ENCODE measurements at regions not wholly inside any gene's neighbourhood (a gene's known extent, or its start where the extent isn't known, plus 50 kb on each side); places are given as distances from the start of the nearest gene placed in this dataset.

DNA sequence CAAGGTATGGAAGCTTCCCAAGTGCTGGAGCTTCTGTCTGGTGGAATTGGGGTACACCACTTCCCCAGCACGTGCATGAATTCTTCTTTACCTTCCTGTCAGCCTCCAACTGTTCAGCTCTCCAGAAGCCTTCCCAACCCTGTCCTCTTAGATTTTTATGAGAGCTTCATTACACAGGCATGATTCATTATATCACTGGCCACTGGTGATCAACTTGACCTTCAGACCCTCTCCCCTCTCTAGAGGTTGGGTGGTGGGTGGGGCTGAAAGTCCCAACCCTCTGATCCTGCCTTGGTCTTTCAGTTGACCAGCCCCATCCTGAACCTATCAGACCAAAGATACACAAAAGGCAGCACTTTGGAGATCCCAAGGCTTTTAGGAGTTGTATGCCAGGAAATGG, 795.7 kb upstream of the SOX9 start:
- Histone ChIP-seq H3K27me3 (ENCODE audit: control insufficient read depth, insufficient read depth, low read length) (no peaks in the 10 kb centered on the region), H3K27ac (ENCODE audit: low read length) (no peak overlapping the region), H3K9ac (ENCODE audit: low read length) (no peak overlapping the region), H3K4me1 (ENCODE audit: control insufficient read depth, low read depth, low read length) (no peaks in the 10 kb centered on the region), H3K9me3 (ENCODE audit: control insufficient read depth, low read depth, low read length) (no peaks in the 10 kb centered on the region), H3K36me3 (ENCODE audit: control insufficient read depth, low read depth, low read length) (no peaks in the 10 kb centered on the region), H3K4me3 (ENCODE audit: low read length) (no peak overlapping the region)

- Histone ChIP-seq H3K4me3 (ENCODE audit: low read length) (no peak overlapping the region), H3K27me3 (ENCODE audit: control insufficient read depth, insufficient read depth, low read length) (no peaks in the 10 kb centered on the region), H3K9me3 (ENCODE audit: control insufficient read depth, low read depth, low read length) (no peaks in the 10 kb centered on the region), H3K9ac (ENCODE audit: low read length) (no peak overlapping the region), H3K27ac (ENCODE audit: low read length) (no peak overlapping the region), H3K4me1 (ENCODE audit: control insufficient read depth, low read depth, low read length) (no peaks in the 10 kb centered on the region), H3K36me3 (ENCODE audit: control insufficient read depth, low read depth, low read length) (no peaks in the 10 kb centered on the region)
Measured at GRCh38 chr17:71325886-71326285, 794.9 kb upstream of the SOX9 start.

DNA sequence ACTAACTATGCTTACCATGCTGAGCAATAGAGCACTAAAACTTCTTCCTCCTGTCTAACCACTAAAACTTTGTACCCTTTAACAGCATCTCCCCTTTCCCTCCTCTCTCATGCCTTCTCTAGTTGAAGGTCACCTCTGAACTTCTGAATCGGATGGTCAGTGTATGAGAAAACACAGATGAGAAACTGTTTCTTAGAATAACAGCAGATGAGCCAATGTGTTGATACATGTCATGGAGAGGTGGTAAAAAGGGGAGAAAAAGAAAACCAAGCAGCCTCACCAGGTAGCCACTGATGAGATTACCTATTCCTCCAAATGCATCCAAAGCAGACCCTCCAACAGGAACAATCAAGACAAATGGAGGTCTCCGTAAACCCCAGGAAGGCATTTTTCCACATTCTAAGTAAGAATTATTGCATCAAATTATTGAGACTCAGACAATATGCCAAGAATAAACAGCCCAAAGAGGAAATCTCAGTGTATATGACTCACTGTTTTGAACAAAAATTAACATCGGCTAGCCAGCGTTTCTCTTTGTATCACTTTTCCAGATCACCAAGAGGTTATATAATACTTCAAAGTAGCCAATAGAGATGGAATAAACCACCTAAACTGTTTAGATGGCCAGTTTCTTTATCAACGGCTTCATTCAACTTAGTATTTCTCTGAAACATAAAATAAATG, 793.3 kb upstream of the SOX9 start:
- no peak overlapping the region for H3K4me3 ChIP-seq (ENCODE audit: low read length)
- H3K27ac ChIP-seq (ENCODE audit: low read length) = no peak overlapping the region
- no peaks in the 10 kb centered on the region for H3K27me3 ChIP-seq (ENCODE audit: control insufficient read depth, insufficient read depth, low read length)
- H3K36me3 ChIP-seq (ENCODE audit: control insufficient read depth, low read depth, low read length) = no peaks in the 10 kb centered on the region
- H3K9me3 ChIP-seq (ENCODE audit: control insufficient read depth, low read depth, low read length) = no peaks in the 10 kb centered on the region
- H3K4me1 ChIP-seq (ENCODE audit: control insufficient read depth, low read depth, low read length) = no peaks in the 10 kb centered on the region
- H3K9ac ChIP-seq (ENCODE audit: low read length) = no peak overlapping the region

- Histone ChIP-seq H3K27ac (ENCODE audit: low read length) (no peak overlapping the region), H3K4me3 (ENCODE audit: low read length) (no peak overlapping the region), H3K9ac (ENCODE audit: low read length) (no peak overlapping the region), H3K36me3 (ENCODE audit: control insufficient read depth, low read depth, low read length) (no peaks in the 10 kb centered on the region), H3K9me3 (ENCODE audit: control insufficient read depth, low read depth, low read length) (no peaks in the 10 kb centered on the region), H3K4me1 (ENCODE audit: control insufficient read depth, low read depth, low read length) (peaks cover 6% of the 10 kb centered on the region), H3K27me3 (ENCODE audit: control insufficient read depth, insufficient read depth, low read length) (no peaks in the 10 kb centered on the region)
Measured at GRCh38 chr17:71329310-71330098, 791.3 kb upstream of the SOX9 start.

GRCh38 chr17:71330099-71330375, 790.8 kb upstream of the SOX9 start:
- no peak overlapping the region for H3K4me3 ChIP-seq (ENCODE audit: low read length)

DNA sequence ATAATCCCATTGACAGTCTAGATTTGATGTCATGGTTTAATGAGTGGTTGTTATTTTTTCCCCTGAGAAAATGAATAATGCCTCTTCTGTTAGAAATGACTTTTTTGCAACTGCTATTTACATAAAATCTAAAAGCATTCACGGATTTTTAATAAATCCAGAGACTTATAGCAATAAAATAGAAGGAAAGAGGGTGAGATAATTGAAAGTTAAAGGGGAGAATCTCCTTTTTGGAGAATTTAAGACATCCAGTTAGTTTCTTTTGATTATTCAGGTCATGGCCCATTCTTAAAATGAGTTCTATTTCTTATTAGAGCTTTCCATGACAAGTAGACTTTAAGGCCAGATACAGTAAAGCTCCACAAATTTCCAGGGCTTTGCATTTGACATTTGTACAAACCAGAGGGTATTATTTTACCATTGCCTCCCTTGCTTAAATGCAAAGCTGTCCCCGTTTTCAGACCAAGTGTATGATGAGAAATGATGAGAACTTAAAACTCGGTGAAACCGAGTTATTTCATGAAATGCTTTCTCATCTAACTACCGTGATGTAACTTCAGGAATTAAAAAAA, 789.0 kb upstream of the SOX9 start:
- Histone ChIP-seq H3K36me3 (ENCODE audit: control insufficient read depth, low read depth, low read length) (no peaks in the 10 kb centered on the region), H3K9ac (ENCODE audit: low read length) (no peak overlapping the region), H3K27me3 (ENCODE audit: control insufficient read depth, insufficient read depth, low read length) (no peaks in the 10 kb centered on the region), H3K4me1 (ENCODE audit: control insufficient read depth, low read depth, low read length) (peaks cover 10% of the 10 kb centered on the region), H3K9me3 (ENCODE audit: control insufficient read depth, low read depth, low read length) (no peaks in the 10 kb centered on the region), H3K27ac (ENCODE audit: low read length) (no peak overlapping the region), H3K4me3 (ENCODE audit: low read length) (no peak overlapping the region)

More at GRCh38 chr17:71330099-71330375, 790.8 kb upstream of the SOX9 start:
- no peaks in the 10 kb centered on the region for H3K9me3 ChIP-seq (ENCODE audit: control insufficient read depth, low read depth, low read length)
- H3K27ac ChIP-seq (ENCODE audit: low read length) = no peak overlapping the region
- H3K36me3 ChIP-seq (ENCODE audit: control insufficient read depth, low read depth, low read length) = no peaks in the 10 kb centered on the region
- H3K27me3 ChIP-seq (ENCODE audit: control insufficient read depth, insufficient read depth, low read length) = no peaks in the 10 kb centered on the region
- H3K9ac ChIP-seq (ENCODE audit: low read length) = no peak overlapping the region
- peaks cover 10% of the 10 kb centered on the region for H3K4me1 ChIP-seq (ENCODE audit: control insufficient read depth, low read depth, low read length)

DNA sequence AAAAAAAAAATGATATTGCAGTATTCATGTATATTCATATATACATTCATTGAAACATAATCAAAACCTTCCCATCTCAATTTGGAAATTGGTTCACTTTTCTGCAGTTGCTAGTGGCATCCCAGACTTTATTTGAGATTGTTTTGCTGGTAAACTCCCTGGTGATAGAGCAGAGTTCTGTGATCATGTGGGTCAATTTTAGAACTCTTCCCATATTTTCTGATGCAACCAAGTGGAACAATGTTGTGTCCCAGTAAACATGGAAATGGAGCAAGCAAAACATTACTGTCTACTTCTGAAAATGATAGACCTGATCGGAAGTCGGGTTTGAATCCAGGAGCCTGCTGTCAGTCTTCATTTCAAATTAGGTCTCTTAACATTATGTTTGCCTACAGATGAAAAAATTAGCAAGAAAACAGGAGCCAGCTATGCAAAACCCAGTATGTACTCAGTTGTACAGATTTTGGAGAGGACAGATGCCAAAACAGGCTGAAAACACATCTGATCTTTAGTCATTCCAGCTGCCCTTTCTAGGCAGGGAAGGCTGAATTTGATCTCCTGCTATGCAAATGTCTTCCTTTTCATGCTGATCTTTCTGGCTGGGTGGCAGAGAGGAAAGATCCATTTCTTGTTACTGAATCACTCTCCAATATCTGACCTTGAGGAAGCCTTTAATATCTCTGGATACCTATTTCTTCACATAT, 786.6 kb upstream of the SOX9 start:
- H3K4me3 ChIP-seq (ENCODE audit: low read length) = no peak overlapping the region
- no peaks in the 10 kb centered on the region for H3K27me3 ChIP-seq (ENCODE audit: control insufficient read depth, insufficient read depth, low read length)
- H3K36me3 ChIP-seq (ENCODE audit: control insufficient read depth, low read depth, low read length) = no peaks in the 10 kb centered on the region
- no peak overlapping the region for H3K27ac ChIP-seq (ENCODE audit: low read length)
- no peak overlapping the region for H3K9ac ChIP-seq (ENCODE audit: low read length)
- H3K9me3 ChIP-seq (ENCODE audit: control insufficient read depth, low read depth, low read length) = no peaks in the 10 kb centered on the region
- peaks cover 10% of the 10 kb centered on the region for H3K4me1 ChIP-seq (ENCODE audit: control insufficient read depth, low read depth, low read length)

- peaks cover 10% of the 10 kb centered on the region for H3K4me1 ChIP-seq (ENCODE audit: control insufficient read depth, low read depth, low read length)
- no peaks in the 10 kb centered on the region for H3K27me3 ChIP-seq (ENCODE audit: control insufficient read depth, insufficient read depth, low read length)
- H3K9me3 ChIP-seq (ENCODE audit: control insufficient read depth, low read depth, low read length) = no peaks in the 10 kb centered on the region
- H3K36me3 ChIP-seq (ENCODE audit: control insufficient read depth, low read depth, low read length) = no peaks in the 10 kb centered on the region
- no peak overlapping the region for H3K27ac ChIP-seq (ENCODE audit: low read length)
- H3K4me3 ChIP-seq (ENCODE audit: low read length) = no peak overlapping the region
- no peak overlapping the region for H3K9ac ChIP-seq (ENCODE audit: low read length)
Measured at GRCh38 chr17:71335212-71335611, 785.6 kb upstream of the SOX9 start.

GRCh38 chr17:71337938-71338337, 782.9 kb upstream of the SOX9 start:
- H3K9me3 ChIP-seq (ENCODE audit: control insufficient read depth, low read depth, low read length) = no peaks in the 10 kb centered on the region
- peaks cover 10% of the 10 kb centered on the region for H3K4me1 ChIP-seq (ENCODE audit: control insufficient read depth, low read depth, low read length)
- no peak overlapping the region for H3K9ac ChIP-seq (ENCODE audit: low read length)
- H3K27ac ChIP-seq (ENCODE audit: low read length) = no peak overlapping the region
- H3K27me3 ChIP-seq (ENCODE audit: control insufficient read depth, insufficient read depth, low read length) = no peaks in the 10 kb centered on the region
- no peak overlapping the region for H3K4me3 ChIP-seq (ENCODE audit: low read length)
- H3K36me3 ChIP-seq (ENCODE audit: control insufficient read depth, low read depth, low read length) = no peaks in the 10 kb centered on the region

DNA sequence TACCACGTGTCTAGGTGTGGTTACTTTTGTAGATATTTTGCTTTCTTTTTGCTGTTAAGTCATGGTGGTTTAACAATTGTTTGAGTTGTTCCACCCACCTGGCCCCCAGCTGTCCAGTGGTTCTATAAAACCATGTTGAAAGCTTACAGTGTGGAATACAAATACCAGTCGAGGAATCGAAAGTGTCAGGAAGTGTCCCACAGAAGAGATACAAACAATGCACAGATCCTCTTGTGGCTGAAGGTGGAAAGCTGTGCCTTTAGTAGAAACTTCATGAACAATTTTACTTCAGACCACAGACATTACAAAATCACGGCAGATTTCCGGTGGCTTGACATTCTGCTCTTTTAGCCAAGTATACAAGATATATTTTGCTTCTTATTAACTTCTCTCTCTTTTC, 782.4 kb upstream of the SOX9 start:
- Histone ChIP-seq H3K4me1 (ENCODE audit: control insufficient read depth, low read depth, low read length) (peaks cover 10% of the 10 kb centered on the region), H3K9me3 (ENCODE audit: control insufficient read depth, low read depth, low read length) (no peaks in the 10 kb centered on the region), H3K27me3 (ENCODE audit: control insufficient read depth, insufficient read depth, low read length) (no peaks in the 10 kb centered on the region), H3K27ac (ENCODE audit: low read length) (no peak overlapping the region), H3K36me3 (ENCODE audit: control insufficient read depth, low read depth, low read length) (no peaks in the 10 kb centered on the region), H3K4me3 (ENCODE audit: low read length) (no peak overlapping the region), H3K9ac (ENCODE audit: low read length) (no peak overlapping the region)

GRCh38 chr17:71339206-71339605, 781.6 kb upstream of the SOX9 start:
- Histone ChIP-seq H3K9ac (ENCODE audit: low read length) (no peak overlapping the region), H3K36me3 (ENCODE audit: control insufficient read depth, low read depth, low read length) (no peaks in the 10 kb centered on the region), H3K27ac (ENCODE audit: low read length) (no peak overlapping the region), H3K27me3 (ENCODE audit: control insufficient read depth, insufficient read depth, low read length) (no peaks in the 10 kb centered on the region), H3K9me3 (ENCODE audit: control insufficient read depth, low read depth, low read length) (no peaks in the 10 kb centered on the region), H3K4me1 (ENCODE audit: control insufficient read depth, low read depth, low read length) (peaks cover 11% of the 10 kb centered on the region), H3K4me3 (ENCODE audit: low read length) (no peak overlapping the region)

Data from iPS-18a (cell line).